IMR-90 (cell line): ENCODE measurements at regions not wholly inside any gene's neighbourhood (a gene's known extent, or its start where the extent isn't known, plus 50 kb on each side); places are given as distances from the start of the nearest gene placed in this dataset.

ENCODE experiments used
- ATAC-seq: fragments of 200-7000 bp; cut with Tn5 transposase; 2 replicates; pipeline ENCODE4 v1.9.1; 2020; ENCODE audit warnings: low read depth, mild to moderate bottlenecking, moderate library complexity
- BruUV-seq: library from RNA; stranded (reverse); fragments of 400-500 nt; replicated peaks from 2 replicates; lab custom pipeline; 2021; lab: Mats Ljungman, UMichigan
- CTCF ChIA-PET: fragments of 300-600 bp; formaldehyde crosslinking; extraction: SDS; loops from one replicate; lab custom pipeline; 2021; ENCODE audit warnings: antibody characterized with exemption; lab: Yijun Ruan, JAX
- POLR2A ChIA-PET: fragments of 300-600 bp; sonication (Branson Sonifier 250); formaldehyde crosslinking; loops from one replicate; lab custom pipeline; 2022; ENCODE audit warnings: antibody characterized with exemption; ENCODE audit not compliant: unreplicated experiment; lab: Charles Lee
- DNase-seq: peaks from one replicate; pipeline ENCODE4 v3.0.0; 2013
- H2AFZ ChIP-seq: replicated peaks from 2 replicates; pipeline ENCODE3; 2013; ENCODE audit warnings: low read length, mild to moderate bottlenecking; ENCODE audit not compliant: poor library complexity
- H2AK5ac ChIP-seq: 2 replicates; pipeline ENCODE4 v1.6.1; 2013; ENCODE audit warnings: low read depth, low read length, inconsistent platforms
- H2AK9ac ChIP-seq: replicated peaks from 2 replicates; pipeline ENCODE3; 2013; ENCODE audit warnings: mild to moderate bottlenecking, low read depth, low read length, moderate library complexity; ENCODE audit not compliant: poor library complexity
- H2BK120ac ChIP-seq: 2 replicates; pipeline ENCODE4 v1.6.1; 2013; ENCODE audit warnings: low read depth, low read length, inconsistent platforms
- H2BK15ac ChIP-seq: 3 replicates; pipeline ENCODE4 v1.6.1; 2013; ENCODE audit warnings: low read depth, low read length, inconsistent platforms
- H2BK20ac ChIP-seq: 2 replicates; pipeline ENCODE4 v1.6.1; 2013; ENCODE audit warnings: low read depth, mild to moderate bottlenecking, inconsistent platforms, low read length, moderate library complexity
- H2BK5ac ChIP-seq: 2 replicates; pipeline ENCODE4 v1.6.1; 2013; ENCODE audit warnings: mild to moderate bottlenecking, low read depth, low read length, inconsistent platforms; ENCODE audit not compliant: poor library complexity, severe bottlenecking
- H3K14ac ChIP-seq: replicated peaks from 2 replicates; pipeline ENCODE4 v1.6.1; 2013; ENCODE audit warnings: low read depth, low read length, inconsistent platforms
- H3K18ac ChIP-seq: 2 replicates; pipeline ENCODE4 v1.6.1; 2013; ENCODE audit warnings: low read depth, low read length, control low read depth
- H3K23ac ChIP-seq: 2 replicates; pipeline ENCODE4 v1.6.1; 2013; ENCODE audit warnings: low read depth, low read length, inconsistent platforms
- H3K27ac ChIP-seq: 2 replicates; pipeline ENCODE4 v1.5.1; 2013; ENCODE audit warnings: mild to moderate bottlenecking, control low read depth, low read length; ENCODE audit not compliant: insufficient read depth
- H3K27me3 ChIP-seq: 2 replicates; pipeline ENCODE4 v1.6.1; 2013; ENCODE audit warnings: low read length; ENCODE audit not compliant: control insufficient read depth, insufficient read depth
- H3K36me3 ChIP-seq: 2 replicates; pipeline ENCODE4 v1.6.1; 2013; ENCODE audit warnings: low read length, mixed read lengths; ENCODE audit not compliant: control insufficient read depth, insufficient read depth
- H3K4ac ChIP-seq: 2 replicates; pipeline ENCODE4 v1.6.1; 2013; ENCODE audit warnings: low read depth, low read length, inconsistent platforms
- H3K4me1 ChIP-seq: 2 replicates; pipeline ENCODE4 v1.6.1; 2013; ENCODE audit warnings: low read length, mixed read lengths; ENCODE audit not compliant: control insufficient read depth, insufficient read depth
- H3K4me2 ChIP-seq: 2 replicates; pipeline ENCODE4 v1.6.1; 2013; ENCODE audit warnings: low read depth, mild to moderate bottlenecking, control low read depth, low read length, moderate library complexity
- H3K4me3 ChIP-seq: 2 replicates; pipeline ENCODE4 v1.5.1; 2013; ENCODE audit warnings: low read depth, mild to moderate bottlenecking, control low read depth, low read length, moderate library complexity; ENCODE audit not compliant: insufficient read depth
- H3K56ac ChIP-seq: 2 replicates; pipeline ENCODE4 v1.6.1; 2013; ENCODE audit warnings: low read length, inconsistent platforms; ENCODE audit not compliant: insufficient read depth; ENCODE audit errors: extremely low read depth
- H3K79me1 ChIP-seq, 2 experiments: 2 replicates each; pipeline ENCODE4 v1.6.1; 2013; ENCODE audit warnings: low read length in 2 of 2, inconsistent platforms in 1 of 2, low read depth in 1 of 2
- H3K9ac ChIP-seq: 2 replicates; pipeline ENCODE4 v1.6.1; 2013; ENCODE audit warnings: low read depth, low read length, control low read depth
- H3K9me1 ChIP-seq: 2 replicates; pipeline ENCODE4 v1.6.1; 2013; ENCODE audit warnings: low read length, inconsistent platforms; ENCODE audit not compliant: insufficient read depth
- H3K9me3 ChIP-seq: 2 replicates; pipeline ENCODE4 v1.6.1; 2013; ENCODE audit warnings: low read length; ENCODE audit not compliant: control insufficient read depth, insufficient read depth
- H4K20me1 ChIP-seq: 2 replicates; pipeline ENCODE4 v1.6.1; 2013; ENCODE audit warnings: low read length, inconsistent platforms; ENCODE audit not compliant: insufficient read depth
- H4K5ac ChIP-seq: 2 replicates; pipeline ENCODE4 v1.6.1; 2013; ENCODE audit warnings: mild to moderate bottlenecking, low read depth, low read length, control low read depth
- H4K8ac ChIP-seq, 2 experiments: 2 replicates each; pipeline ENCODE4 v1.6.1; 2013; ENCODE audit warnings: low read depth in 2 of 2, low read length in 2 of 2, control low read depth in 1 of 2, inconsistent platforms in 1 of 2
- H4K91ac ChIP-seq: 2 replicates; pipeline ENCODE4 v1.6.1; 2013; ENCODE audit warnings: low read depth, low read length, inconsistent platforms; ENCODE audit not compliant: insufficient read depth
- CHD1 ChIP-seq: IDR thresholded peaks from 2 replicates; pipeline ENCODE4 v1.6.1; 2012; ENCODE audit warnings: low read depth, low read length, improper control_type of control experiment
- MAFK ChIP-seq: IDR thresholded peaks from 2 replicates; pipeline ENCODE4 v1.6.1; 2012; ENCODE audit warnings: low read depth, low read length, improper control_type of control experiment
- NFE2L2 ChIP-seq: fragments of 150-350 bp; IDR thresholded peaks from 2 replicates; pipeline ENCODE4 v1.6.1; 2016; ENCODE audit warnings: low read depth, mild to moderate bottlenecking, low read length
- SMC3 ChIP-seq: fragments of 150-350 bp; IDR thresholded peaks from 2 replicates; pipeline ENCODE4 v1.6.1; 2016; ENCODE audit warnings: low read depth, mild to moderate bottlenecking, antibody characterized with exemption, low read length, moderate library complexity
- WGBS, 2 experiments: methylation state at CpG; one replicate each; pipeline versions ENCODE4 v1.1.5 to v1.1.7; 2013; ENCODE audit warnings: missing lambda C conversion rate in 2 of 2; ENCODE audit not compliant: insufficient read length in 1 of 2; ENCODE audit errors: extremely low coverage in 2 of 2; 5-methylcytosine and 5-hydroxymethylcytosine counted together
- dilution Hi-C: fragments of 300-500 bp; cut with HindIII; formaldehyde crosslinking; loops from one replicate; pipeline ENCODE4 v1.14.3; 2018; ENCODE audit warnings: low sequenced_read_pairs; ENCODE audit not compliant: unreplicated experiment
- in situ Hi-C: fragments of 300-500 bp; cut with MboI; formaldehyde crosslinking; loops from 3 replicates; pipeline ENCODE4 v1.14.3; 2019; ENCODE audit warnings: low sequenced_read_pairs, inconsistent platforms, mixed read lengths
- intact Hi-C: fragments of 100-400 bp; cut with micrococcal nuclease; formaldehyde crosslinking; loops from 2 replicates; pipeline ENCODE4 v1.10.0; 2022
- TF ChIP-seq, protein P1 (sequence below): fragments of 150-350 bp; IDR thresholded peaks from 2 replicates; pipeline ENCODE4 v1.6.1; 2016; ENCODE audit warnings: low read depth, mild to moderate bottlenecking, low read length, moderate library complexity, borderline replicate concordance
- TF ChIP-seq, protein P2 (sequence below): fragments of 150-350 bp; IDR thresholded peaks from 2 replicates; pipeline ENCODE4 v1.6.1; 2017; ENCODE audit warnings: mild to moderate bottlenecking, antibody characterized with exemption, low read length, low read depth
- TF ChIP-seq, protein P3 (sequence below): conservative IDR thresholded peaks from 2 replicates; pipeline ENCODE4 v1.5.1; 2012; ENCODE audit warnings: mild to moderate bottlenecking, low read depth, low read length, improper control_type of control experiment

DNA sequence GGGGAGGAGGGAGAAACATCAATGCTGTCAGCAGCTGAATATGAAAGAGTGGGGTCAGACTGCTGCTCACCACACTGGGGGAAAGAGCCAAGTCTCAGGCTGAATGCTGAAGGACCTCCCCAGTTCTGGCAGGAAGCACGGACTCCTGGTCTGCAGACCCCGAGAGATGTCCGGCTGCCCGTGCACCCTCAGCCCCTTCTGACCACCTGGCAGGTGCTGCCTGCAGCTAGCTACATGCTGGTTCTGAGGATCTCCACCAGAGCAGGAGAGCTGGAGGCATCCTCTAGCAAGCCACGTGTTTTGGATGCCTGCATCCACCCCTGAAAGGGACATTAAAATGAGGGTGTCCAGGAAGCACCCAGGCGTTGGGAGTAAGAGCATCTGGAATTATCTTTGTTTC, 74.2 kb downstream of the HTR5A start:
- TF ChIP-seq, protein P1, sequence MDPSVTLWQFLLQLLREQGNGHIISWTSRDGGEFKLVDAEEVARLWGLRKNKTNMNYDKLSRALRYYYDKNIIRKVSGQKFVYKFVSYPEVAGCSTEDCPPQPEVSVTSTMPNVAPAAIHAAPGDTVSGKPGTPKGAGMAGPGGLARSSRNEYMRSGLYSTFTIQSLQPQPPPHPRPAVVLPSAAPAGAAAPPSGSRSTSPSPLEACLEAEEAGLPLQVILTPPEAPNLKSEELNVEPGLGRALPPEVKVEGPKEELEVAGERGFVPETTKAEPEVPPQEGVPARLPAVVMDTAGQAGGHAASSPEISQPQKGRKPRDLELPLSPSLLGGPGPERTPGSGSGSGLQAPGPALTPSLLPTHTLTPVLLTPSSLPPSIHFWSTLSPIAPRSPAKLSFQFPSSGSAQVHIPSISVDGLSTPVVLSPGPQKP, result no peak
- TF ChIP-seq MAFK (no peak), CHD1 (no peak), NFE2L2 (no peak), SMC3 (no peak)
- TF ChIP-seq, protein P2, sequence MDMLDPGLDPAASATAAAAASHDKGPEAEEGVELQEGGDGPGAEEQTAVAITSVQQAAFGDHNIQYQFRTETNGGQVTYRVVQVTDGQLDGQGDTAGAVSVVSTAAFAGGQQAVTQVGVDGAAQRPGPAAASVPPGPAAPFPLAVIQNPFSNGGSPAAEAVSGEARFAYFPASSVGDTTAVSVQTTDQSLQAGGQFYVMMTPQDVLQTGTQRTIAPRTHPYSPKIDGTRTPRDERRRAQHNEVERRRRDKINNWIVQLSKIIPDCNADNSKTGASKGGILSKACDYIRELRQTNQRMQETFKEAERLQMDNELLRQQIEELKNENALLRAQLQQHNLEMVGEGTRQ, result no peak
- TF ChIP-seq, protein P3, sequence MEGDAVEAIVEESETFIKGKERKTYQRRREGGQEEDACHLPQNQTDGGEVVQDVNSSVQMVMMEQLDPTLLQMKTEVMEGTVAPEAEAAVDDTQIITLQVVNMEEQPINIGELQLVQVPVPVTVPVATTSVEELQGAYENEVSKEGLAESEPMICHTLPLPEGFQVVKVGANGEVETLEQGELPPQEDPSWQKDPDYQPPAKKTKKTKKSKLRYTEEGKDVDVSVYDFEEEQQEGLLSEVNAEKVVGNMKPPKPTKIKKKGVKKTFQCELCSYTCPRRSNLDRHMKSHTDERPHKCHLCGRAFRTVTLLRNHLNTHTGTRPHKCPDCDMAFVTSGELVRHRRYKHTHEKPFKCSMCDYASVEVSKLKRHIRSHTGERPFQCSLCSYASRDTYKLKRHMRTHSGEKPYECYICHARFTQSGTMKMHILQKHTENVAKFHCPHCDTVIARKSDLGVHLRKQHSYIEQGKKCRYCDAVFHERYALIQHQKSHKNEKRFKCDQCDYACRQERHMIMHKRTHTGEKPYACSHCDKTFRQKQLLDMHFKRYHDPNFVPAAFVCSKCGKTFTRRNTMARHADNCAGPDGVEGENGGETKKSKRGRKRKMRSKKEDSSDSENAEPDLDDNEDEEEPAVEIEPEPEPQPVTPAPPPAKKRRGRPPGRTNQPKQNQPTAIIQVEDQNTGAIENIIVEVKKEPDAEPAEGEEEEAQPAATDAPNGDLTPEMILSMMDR, result no peak
- Histone ChIP-seq H3K36me3 (no peaks in the 10 kb centered on the region), H3K4ac (no peak overlapping the region), H4K8ac (no peak overlapping the region), H2AFZ (no peak overlapping the region), H3K56ac (no peak overlapping the region), H3K9ac (no peak overlapping the region), H4K91ac (no peak overlapping the region), H2BK5ac (no peak overlapping the region), H3K4me2 (no peak overlapping the region), H2AK9ac (no peak overlapping the region), H2BK120ac (no peak overlapping the region), H3K27ac (no peak overlapping the region), H2BK20ac (no peak overlapping the region), H3K4me3 (no peak overlapping the region), H3K4me1 (no peaks in the 10 kb centered on the region), H3K14ac (no peak overlapping the region), H2AK5ac (no peak overlapping the region), H3K18ac (no peak overlapping the region), H3K9me3 (no peaks in the 10 kb centered on the region), H4K20me1 (no peaks in the 10 kb centered on the region), H3K27me3 (peaks cover 2% of the 10 kb centered on the region; the same call in 1 of the 2 replicates), H3K23ac (no peak overlapping the region), H3K79me1 (no peaks in the 10 kb centered on the region), H2BK15ac (no peak overlapping the region), H3K9me1 (no peaks in the 10 kb centered on the region), H4K5ac (no peak overlapping the region)
- ATAC-seq (no peak), DNase-seq (no peak)
- ChIA-PET CTCF (no interaction called here), POLR2A (no interaction called here)
- dilution Hi-C loops, result no loop called here
- no CpG with 5 or more reads among the region's 6 CpGs for WGBS, 2 experiments
- intact Hi-C loops, result no loop called here
- no TSS peak for BruUV-seq
- in situ Hi-C loops, result no loop called here
